Activated T-helper 1 cell treated with Interleukin-2 at 50 U/mL for 16 hours (primary cell): ENCODE measurements at regions not wholly inside any gene's neighbourhood (a gene's known extent, or its start where the extent isn't known, plus 50 kb on each side); places are given as distances from the start of the nearest gene placed in this dataset.
"Not testable (repeated sequence)": the region's sequence is repeated elsewhere in the genome, so short reads cannot be mapped to it uniquely, and the experiment has no call there.

Source experiments
- DNase-seq: peaks from one replicate; pipeline ENCODE4 v3.0.0-alpha.2; 2020; ENCODE audit warnings: low read depth

- not testable (repeated sequence) for DNase-seq
Observed at GRCh38 chr1:143778178-143778577, 193.6 kb downstream of the FAM72C start.

- not testable (repeated sequence) for DNase-seq
Observed at GRCh38 chr1:143764831-143765230, 207.0 kb downstream of the FAM72C start.

GRCh38 chr1:143760366-143760765, 211.4 kb downstream of the FAM72C start:
- DNase-seq, result not testable (repeated sequence)

- not testable (repeated sequence) for DNase-seq
Observed at GRCh38 chr1:143755961-143756360, 215.8 kb downstream of the FAM72C start.

- no peak for DNase-seq
Observed at GRCh38 chr1:143748906-143749305, 222.9 kb downstream of the FAM72C start.

- DNase-seq, result no peak
Observed at GRCh38 chr1:143736562-143736961, 235.2 kb downstream of the FAM72C start.

- DNase-seq, result no peak
Observed at GRCh38 chr1:143735764-143736461, 235.9 kb downstream of the FAM72C start.

GRCh38 chr1:143734261-143734660, 237.5 kb downstream of the FAM72C start:
- not testable (repeated sequence) for DNase-seq

GRCh38 chr1:143730890-143731289, 240.9 kb downstream of the FAM72C start:
- DNase-seq, result not testable (repeated sequence)

GRCh38 chr1:143729449-143730111, 242.2 kb downstream of the FAM72C start:
- DNase-seq, result not testable (repeated sequence)

- DNase-seq, result not testable (repeated sequence)
Observed at GRCh38 chr1:143728802-143729448, 242.9 kb downstream of the FAM72C start.

GRCh38 chr1:143727263-143727662, 244.5 kb downstream of the FAM72C start:
- DNase-seq, result no peak

- no peak for DNase-seq
Observed at GRCh38 chr1:143721024-143721373, 250.8 kb downstream of the FAM72C start.

GRCh38 chr1:143720087-143721023, 251.4 kb downstream of the FAM72C start:
- DNase-seq, result no peak

- no peak for DNase-seq
Observed at GRCh38 chr1:143718524-143718923, 253.3 kb downstream of the FAM72C start.

- DNase-seq, result no peak
Observed at GRCh38 chr1:143718021-143718420, 253.8 kb downstream of the FAM72C start.

- no peak for DNase-seq
Observed at GRCh38 chr1:143717434-143717833, 254.4 kb downstream of the FAM72C start.

GRCh38 chr1:143714913-143715312, 256.9 kb downstream of the FAM72C start:
- DNase-seq, result not testable (repeated sequence)

- not testable (repeated sequence) for DNase-seq
Observed at GRCh38 chr1:143709606-143710259, 262.1 kb downstream of the FAM72C start.

GRCh38 chr1:143702739-143703138, 269.0 kb downstream of the FAM72C start:
- DNase-seq, result not testable (repeated sequence)

- DNase-seq, result no peak
Observed at GRCh38 chr1:143699731-143700130, 272.1 kb downstream of the FAM72C start.
